ENCODE measurements at regions not wholly inside any gene's neighbourhood (a gene's known extent, or its start where the extent isn't known, plus 50 kb on each side); places are given as distances from the start of the nearest gene placed in this dataset.

DNA sequence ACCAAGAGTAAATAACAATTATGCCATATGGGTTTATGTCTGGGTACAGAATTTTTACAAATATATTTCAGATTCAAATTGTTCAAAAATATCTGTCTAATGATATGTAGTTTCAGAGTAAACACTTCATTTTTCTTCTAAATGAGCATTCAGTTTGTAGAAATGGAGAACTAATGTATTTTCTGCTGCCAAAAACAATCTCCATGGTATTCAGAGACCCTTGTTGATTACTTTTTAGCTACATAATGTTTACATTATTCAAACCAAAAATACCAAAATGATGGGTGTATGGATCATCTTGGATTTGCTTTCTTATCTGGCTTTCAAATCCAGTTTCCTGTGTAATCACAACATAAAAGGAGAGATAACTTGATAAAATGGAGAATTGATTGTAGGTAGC lies 576.0 kb upstream of the CDH4 start:
- FAIRE-seq: no peak

GRCh38 chr20:60677819-60678218 lies 574.2 kb upstream of the CDH4 start:
- FAIRE-seq (no peak), DNase-seq (ENCODE audit: insufficient read length, low spot score) (no peak)
- TF ChIP-seq POU2F2 (IDR thresholded peaks at IDR 0.05; ENCODE audit: low read depth, low read length) (no peak), TAF1 (IDR thresholded peaks at IDR 0.05; ENCODE audit: low read depth, low read length) (no peak), SPI1 (IDR thresholded peaks at IDR 0.05; ENCODE audit: low read depth, low read length) (no peak), PAX5 (IDR thresholded peaks at IDR 0.05; ENCODE audit: insufficient read depth, low read length, severe bottlenecking) (no peak), POLR2A (IDR thresholded peaks at IDR 0.05; ENCODE audit: low read depth, low read length) (no peak), POLR2AphosphoS5 (IDR thresholded peaks at IDR 0.05; ENCODE audit: low read depth, low read length) (no peak)

More for the DNA sequence above, 576.0 kb upstream of the CDH4 start:
- no peak for DNase-seq (ENCODE audit: insufficient read length, low spot score)
- TF ChIP-seq SPI1 (IDR thresholded peaks at IDR 0.05; ENCODE audit: low read depth, low read length) (no peak), POLR2A (IDR thresholded peaks at IDR 0.05; ENCODE audit: low read depth, low read length) (no peak), POLR2AphosphoS5 (IDR thresholded peaks at IDR 0.05; ENCODE audit: low read depth, low read length) (no peak), POU2F2 (IDR thresholded peaks at IDR 0.05; ENCODE audit: low read depth, low read length) (no peak), PAX5 (IDR thresholded peaks at IDR 0.05; ENCODE audit: insufficient read depth, low read length, severe bottlenecking) (no peak), TAF1 (IDR thresholded peaks at IDR 0.05; ENCODE audit: low read depth, low read length) (no peak)

DNA sequence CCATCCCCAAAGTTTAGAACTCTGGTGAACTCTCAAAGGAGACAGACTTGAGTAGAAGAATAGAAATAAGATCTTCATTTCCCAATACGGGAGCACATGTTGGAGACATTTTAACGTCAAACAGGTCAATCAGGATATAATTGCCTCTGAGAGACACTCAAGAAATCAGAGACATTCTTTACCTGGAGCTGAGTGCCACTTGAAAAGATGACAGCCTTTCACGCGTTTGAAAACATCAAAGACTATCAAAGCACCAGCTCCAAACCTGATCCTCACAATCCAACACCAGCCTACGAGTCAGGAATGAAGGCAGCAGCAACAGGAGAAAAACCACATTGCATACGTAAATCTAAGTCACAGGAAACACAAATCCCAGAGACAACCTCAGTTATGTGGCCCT lies 571.5 kb upstream of the CDH4 start:
- FAIRE-seq (no peak), DNase-seq (ENCODE audit: insufficient read length, low spot score) (no peak)
- TF ChIP-seq POU2F2 (IDR thresholded peaks at IDR 0.05; ENCODE audit: low read depth, low read length) (no peak), POLR2A (IDR thresholded peaks at IDR 0.05; ENCODE audit: low read depth, low read length) (no peak), POLR2AphosphoS5 (IDR thresholded peaks at IDR 0.05; ENCODE audit: low read depth, low read length) (no peak), SPI1 (IDR thresholded peaks at IDR 0.05; ENCODE audit: low read depth, low read length) (no peak), TAF1 (IDR thresholded peaks at IDR 0.05; ENCODE audit: low read depth, low read length) (no peak), PAX5 (IDR thresholded peaks at IDR 0.05; ENCODE audit: insufficient read depth, low read length, severe bottlenecking) (no peak)

- FAIRE-seq (no peak), DNase-seq (ENCODE audit: insufficient read length, low spot score) (no peak)
- TF ChIP-seq PAX5 (IDR thresholded peaks at IDR 0.05; ENCODE audit: insufficient read depth, low read length, severe bottlenecking) (no peak), SPI1 (IDR thresholded peaks at IDR 0.05; ENCODE audit: low read depth, low read length) (no peak)
Measured at GRCh38 chr20:60687213-60687612, 564.8 kb upstream of the CDH4 start.

DNA sequence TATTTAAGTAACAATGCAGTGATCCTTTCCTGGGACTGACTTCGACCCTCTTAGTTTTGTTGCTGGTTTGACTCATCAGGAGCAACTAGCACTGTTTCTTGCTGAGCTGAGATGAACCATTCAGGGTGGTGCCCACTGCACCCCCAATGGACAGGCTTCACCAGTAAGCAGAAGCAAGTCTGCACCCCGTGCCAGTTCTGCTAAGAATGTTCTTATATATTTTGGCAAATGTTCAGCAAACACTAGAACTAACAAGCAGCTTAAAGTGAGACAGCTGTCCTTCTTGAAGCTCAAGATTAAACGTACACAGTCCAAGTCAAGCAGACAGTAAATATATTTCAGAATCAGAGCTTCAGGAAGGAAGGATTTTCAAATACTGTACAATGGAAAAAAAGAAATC lies 561.3 kb upstream of the CDH4 start:
- TF ChIP-seq SPI1 (IDR thresholded peaks at IDR 0.05; ENCODE audit: low read depth, low read length): no peak
- no peak for TF ChIP-seq PAX5 (IDR thresholded peaks at IDR 0.05; ENCODE audit: insufficient read depth, low read length, severe bottlenecking)
- TF ChIP-seq POU2F2 (IDR thresholded peaks at IDR 0.05; ENCODE audit: low read depth, low read length): no peak
- TF ChIP-seq POLR2AphosphoS5 (IDR thresholded peaks at IDR 0.05; ENCODE audit: low read depth, low read length): no peak
- no peak for FAIRE-seq

GRCh38 chr20:60691966-60692615 lies 560.0 kb upstream of the CDH4 start:
- FAIRE-seq: no peak
- DNase-seq (ENCODE audit: insufficient read length, low spot score): no peak
- TF ChIP-seq PAX5 (IDR thresholded peaks at IDR 0.05; ENCODE audit: insufficient read depth, low read length, severe bottlenecking): no peak

More for the DNA sequence above, 561.3 kb upstream of the CDH4 start:
- no peak for DNase-seq (ENCODE audit: insufficient read length, low spot score)

DNA sequence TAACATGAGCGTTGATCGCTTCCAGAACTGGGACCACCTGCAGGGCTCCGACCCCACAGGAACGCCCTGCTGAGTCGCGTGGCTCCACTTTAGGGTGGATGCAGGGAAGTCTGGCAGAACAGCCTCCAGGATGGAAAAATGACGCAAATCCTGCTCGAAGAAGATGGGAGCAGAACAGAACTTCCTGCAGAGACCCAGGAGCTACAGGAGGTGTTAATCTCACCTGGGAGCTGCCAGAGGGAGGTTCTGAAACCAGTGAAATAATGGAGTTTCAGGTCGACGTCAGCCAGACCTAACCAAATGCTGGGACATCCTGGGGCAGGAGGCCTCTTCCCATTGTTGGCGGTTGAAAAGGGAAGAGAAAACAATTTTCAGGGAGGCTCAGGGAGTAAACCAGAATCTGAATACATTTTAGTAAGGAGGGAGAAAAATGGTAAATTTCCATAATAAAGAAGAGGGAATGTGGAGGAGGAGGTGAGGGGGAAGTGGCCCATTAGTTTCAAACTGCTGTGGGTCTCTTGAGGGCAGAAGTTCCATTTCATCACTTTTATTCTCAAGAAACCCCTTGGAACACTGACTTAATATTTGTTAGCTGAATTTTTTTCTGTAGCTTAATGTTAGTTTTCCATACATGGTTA lies 558.4 kb upstream of the CDH4 start:
- no peak for DNase-seq (ENCODE audit: insufficient read length, low spot score)
- no peak for FAIRE-seq
- TF ChIP-seq SPI1 (IDR thresholded peaks at IDR 0.05; ENCODE audit: low read depth, low read length) (no peak), PAX5 (IDR thresholded peaks at IDR 0.05; ENCODE audit: insufficient read depth, low read length, severe bottlenecking) (no peak), TAF1 (IDR thresholded peaks at IDR 0.05; ENCODE audit: low read depth, low read length) (no peak), POLR2A (IDR thresholded peaks at IDR 0.05; ENCODE audit: low read depth, low read length) (no peak), POU2F2 (IDR thresholded peaks at IDR 0.05; ENCODE audit: low read depth, low read length) (no peak), POLR2AphosphoS5 (IDR thresholded peaks at IDR 0.05; ENCODE audit: low read depth, low read length) (no peak)

GRCh38 chr20:60694763-60695162 lies 557.3 kb upstream of the CDH4 start:
- no peak for DNase-seq (ENCODE audit: insufficient read length, low spot score)
- TF ChIP-seq POLR2A (IDR thresholded peaks at IDR 0.05; ENCODE audit: low read depth, low read length) (no peak), TAF1 (IDR thresholded peaks at IDR 0.05; ENCODE audit: low read depth, low read length) (no peak), SPI1 (IDR thresholded peaks at IDR 0.05; ENCODE audit: low read depth, low read length) (no peak), POU2F2 (IDR thresholded peaks at IDR 0.05; ENCODE audit: low read depth, low read length) (no peak)
- FAIRE-seq: no peak

- DNase-seq (ENCODE audit: insufficient read length, low spot score) (no peak), FAIRE-seq (no peak)
- TF ChIP-seq POLR2AphosphoS5 (IDR thresholded peaks at IDR 0.05; ENCODE audit: low read depth, low read length): no peak
- TF ChIP-seq POU2F2 (IDR thresholded peaks at IDR 0.05; ENCODE audit: low read depth, low read length): no peak
- TF ChIP-seq SPI1 (IDR thresholded peaks at IDR 0.05; ENCODE audit: low read depth, low read length): no peak
- TF ChIP-seq TAF1 (IDR thresholded peaks at IDR 0.05; ENCODE audit: low read depth, low read length): no peak
- TF ChIP-seq PAX5 (IDR thresholded peaks at IDR 0.05; ENCODE audit: insufficient read depth, low read length, severe bottlenecking): no peak
- no peak for TF ChIP-seq POLR2A (IDR thresholded peaks at IDR 0.05; ENCODE audit: low read depth, low read length)
Measured at GRCh38 chr20:60695226-60696000, 556.6 kb upstream of the CDH4 start.

GRCh38 chr20:60697252-60697651 lies 554.8 kb upstream of the CDH4 start:
- DNase-seq (ENCODE audit: insufficient read length, low spot score) (no peak), FAIRE-seq (no peak)
- TF ChIP-seq TAF1 (IDR thresholded peaks at IDR 0.05; ENCODE audit: low read depth, low read length) (no peak), POU2F2 (IDR thresholded peaks at IDR 0.05; ENCODE audit: low read depth, low read length) (no peak), PAX5 (IDR thresholded peaks at IDR 0.05; ENCODE audit: insufficient read depth, low read length, severe bottlenecking) (no peak), POLR2AphosphoS5 (IDR thresholded peaks at IDR 0.05; ENCODE audit: low read depth, low read length) (no peak), POLR2A (IDR thresholded peaks at IDR 0.05; ENCODE audit: low read depth, low read length) (no peak), SPI1 (IDR thresholded peaks at IDR 0.05; ENCODE audit: low read depth, low read length) (no peak)

Measured in GM12891 (cell line).